HEK293 (cell line): ENCODE measurements at regions not wholly inside any gene's neighbourhood (a gene's known extent, or its start where the extent isn't known, plus 50 kb on each side); places are given as distances from the start of the nearest gene placed in this dataset.

ENCODE experiments used
- CTCF ChIA-PET: fragments of 350-600 bp; formaldehyde crosslinking; extraction: SDS; loops from one replicate; lab custom pipeline; 2021; ENCODE audit warnings: antibody characterized with exemption; lab: Yijun Ruan, JAX
- POLR2A ChIA-PET: fragments of 300-600 bp; formaldehyde crosslinking; extraction: SDS; loops from one replicate; lab custom pipeline; 2020; ENCODE audit warnings: antibody characterized with exemption, inconsistent platforms; lab: Yijun Ruan, JAX
- H3K27ac ChIP-seq: fragments of 200-500 bp; sonication (Bioruptor generic); 2 replicates; pipeline ENCODE4 v1.5.1; 2014; ENCODE audit warnings: low read depth, low read length, control low read depth, inconsistent platforms; ENCODE audit errors: extremely low read depth
- H3K36me3 ChIP-seq, 2 experiments: fragments of 200-500 bp in 1 of 2; sonication (Bioruptor generic) in 1 of 2; 1 replicate in 1 of 2; 2 replicates in 1 of 2; pipeline ENCODE4 v1.5.1; 2014 to 2017; ENCODE audit warnings: inconsistent platforms in 2 of 2, low read length in 2 of 2; ENCODE audit not compliant: control insufficient read depth in 2 of 2, insufficient read depth in 1 of 2
- H3K4me1 ChIP-seq: fragments of 200-500 bp; sonication (Bioruptor generic); 2 replicates; pipeline ENCODE4 v1.5.1; 2014; ENCODE audit warnings: mild to moderate bottlenecking, low read length, inconsistent platforms; ENCODE audit not compliant: control insufficient read depth, insufficient read depth
- H3K4me3 ChIP-seq: 2 replicates; pipeline ENCODE4 v1.5.1; 2011; ENCODE audit warnings: low read depth, mild to moderate bottlenecking, control low read depth, low read length, moderate library complexity
- H3K9me3 ChIP-seq: fragments of 200-500 bp; sonication (Bioruptor generic); 2 replicates; pipeline ENCODE4 v1.5.1; 2014; ENCODE audit warnings: low read depth, low read length, inconsistent platforms; ENCODE audit not compliant: control insufficient read depth, insufficient read depth
- GLIS1 ChIP-seq: fragments of 450-650 bp; formaldehyde crosslinking; IDR thresholded peaks from 2 replicates; pipeline ENCODE4 v1.5.1; 2016; ENCODE audit warnings: missing biosample characterization, missing genetic modification characterization
- IKZF3 ChIP-seq: fragments of 450-650 bp; IDR thresholded peaks from 2 replicates; pipeline ENCODE4 v1.5.0; 2018; ENCODE audit warnings: missing biosample characterization, mild to moderate bottlenecking, missing genetic modification characterization, moderate library complexity
- KLF1 ChIP-seq: fragments of 450-650 bp; formaldehyde crosslinking; IDR thresholded peaks from 2 replicates; pipeline ENCODE4 v1.5.1; 2016; ENCODE audit warnings: missing biosample characterization, missing genetic modification characterization
- REPIN1 ChIP-seq: fragments of 450-650 bp; formaldehyde crosslinking; IDR thresholded peaks from 2 replicates; pipeline ENCODE4 v1.5.1; 2017; ENCODE audit warnings: missing biosample characterization, missing genetic modification characterization, low read depth
- SCRT2 ChIP-seq: fragments of 450-650 bp; formaldehyde crosslinking; IDR thresholded peaks from 2 replicates; pipeline ENCODE4 v1.5.1; 2016; ENCODE audit warnings: missing biosample characterization, missing genetic modification characterization
- TCF7L2 ChIP-seq: IDR thresholded peaks from 2 replicates; pipeline ENCODE4 v1.6.1; 2011; ENCODE audit warnings: low read depth, mild to moderate bottlenecking, inconsistent platforms, low read length, moderate library complexity, borderline replicate concordance
- ZBTB21 ChIP-seq: fragments of 450-650 bp; formaldehyde crosslinking; IDR thresholded peaks from 2 replicates; pipeline ENCODE4 v1.5.1; 2017; ENCODE audit warnings: missing biosample characterization, missing genetic modification characterization
- ZBTB48 ChIP-seq: fragments of 450-650 bp; formaldehyde crosslinking; IDR thresholded peaks from 2 replicates; pipeline ENCODE4 v1.5.1; 2016; ENCODE audit warnings: missing biosample characterization, missing genetic modification characterization
- ZBTB49 ChIP-seq: fragments of 450-650 bp; formaldehyde crosslinking; IDR thresholded peaks from 2 replicates; pipeline ENCODE4 v1.5.1; 2016; ENCODE audit warnings: missing biosample characterization, missing genetic modification characterization, low read depth
- ZFP69B ChIP-seq: fragments of 450-650 bp; formaldehyde crosslinking; IDR thresholded peaks from 2 replicates; pipeline ENCODE4 v1.5.1; 2016; ENCODE audit warnings: missing biosample characterization, missing genetic modification characterization
- ZIC2 ChIP-seq: fragments of 450-650 bp; formaldehyde crosslinking; IDR thresholded peaks from 2 replicates; pipeline ENCODE4 v1.5.1; 2016; ENCODE audit warnings: missing biosample characterization, missing genetic modification characterization
- ZNF10 ChIP-seq: fragments of 450-650 bp; formaldehyde crosslinking; IDR thresholded peaks from 2 replicates; pipeline ENCODE4 v1.5.1; 2017; ENCODE audit warnings: missing biosample characterization, missing genetic modification characterization
- ZNF174 ChIP-seq: fragments of 450-650 bp; formaldehyde crosslinking; IDR thresholded peaks from 2 replicates; pipeline ENCODE4 v1.5.0; 2017; ENCODE audit warnings: missing biosample characterization, mild to moderate bottlenecking, missing genetic modification characterization
- ZNF175 ChIP-seq: fragments of 450-650 bp; formaldehyde crosslinking; IDR thresholded peaks from 2 replicates; pipeline ENCODE4 v1.5.1; 2016; ENCODE audit warnings: missing biosample characterization, missing genetic modification characterization
- ZNF280C ChIP-seq: fragments of 450-650 bp; formaldehyde crosslinking; IDR thresholded peaks from 2 replicates; pipeline ENCODE4 v1.5.1; 2016; ENCODE audit warnings: missing biosample characterization, missing genetic modification characterization
- ZNF350 ChIP-seq: fragments of 450-650 bp; formaldehyde crosslinking; IDR thresholded peaks from 2 replicates; pipeline ENCODE4 v1.5.0; 2017; ENCODE audit warnings: missing biosample characterization, mild to moderate bottlenecking, missing genetic modification characterization
- ZNF416 ChIP-seq: fragments of 450-650 bp; formaldehyde crosslinking; IDR thresholded peaks from 2 replicates; pipeline ENCODE4 v1.5.1; 2016; ENCODE audit warnings: missing biosample characterization, missing genetic modification characterization
- ZNF510 ChIP-seq: fragments of 450-650 bp; formaldehyde crosslinking; IDR thresholded peaks from 2 replicates; pipeline ENCODE4 v1.5.1; 2018; ENCODE audit warnings: mild to moderate bottlenecking, missing genetic modification characterization, missing biosample characterization; ENCODE audit not compliant: insufficient replicate concordance
- ZNF544 ChIP-seq: fragments of 450-650 bp; formaldehyde crosslinking; IDR thresholded peaks from 2 replicates; pipeline ENCODE4 v1.5.0; 2017; ENCODE audit warnings: missing biosample characterization, missing genetic modification characterization
- ZNF548 ChIP-seq: fragments of 450-650 bp; formaldehyde crosslinking; IDR thresholded peaks from 2 replicates; pipeline ENCODE4 v1.5.1; 2016; ENCODE audit warnings: missing biosample characterization, missing genetic modification characterization
- ZNF658 ChIP-seq: fragments of 450-650 bp; formaldehyde crosslinking; IDR thresholded peaks from 2 replicates; pipeline ENCODE4; 2016; ENCODE audit warnings: missing biosample characterization, missing genetic modification characterization
- ZNF677 ChIP-seq: fragments of 450-650 bp; IDR thresholded peaks from 2 replicates; pipeline ENCODE4 v1.5.0; 2018; ENCODE audit warnings: missing biosample characterization, mild to moderate bottlenecking, missing genetic modification characterization, moderate library complexity
- ZNF837 ChIP-seq: fragments of 450-650 bp; formaldehyde crosslinking; IDR thresholded peaks from 2 replicates; pipeline ENCODE4 v1.5.1; 2016; ENCODE audit warnings: missing biosample characterization, missing genetic modification characterization
- ZXDB ChIP-seq: fragments of 450-650 bp; formaldehyde crosslinking; IDR thresholded peaks from 2 replicates; pipeline ENCODE4 v1.5.1; 2016; ENCODE audit warnings: missing biosample characterization, missing genetic modification characterization
- TF ChIP-seq, protein P1 (sequence below): fragments of 450-650 bp; formaldehyde crosslinking; IDR thresholded peaks from 2 replicates; pipeline ENCODE4 v1.5.1; 2016; ENCODE audit warnings: missing biosample characterization, missing genetic modification characterization

GRCh38 chr10:61183967-61184366 is 240.0 kb upstream of the RHOBTB1 start:
- Histone ChIP-seq H3K4me3 (no peak overlapping the region), H3K27ac (no peak overlapping the region), H3K36me3 (no peaks in the 10 kb centered on the region), H3K4me1 (no peaks in the 10 kb centered on the region), H3K9me3 (no peaks in the 10 kb centered on the region)
- ChIA-PET POLR2A (no interaction called here), CTCF (interaction anchor here (0.5 to 1.5 kb wide), 2 partner anchors 20 to 43 kb away, joined by 3 to 4 read pairs; no protein-coding TSS in a partner anchor)
- TF ChIP-seq ZNF174, result no peak
- no peak for TF ChIP-seq IKZF3 (tag by site-specific recombination)

DNA sequence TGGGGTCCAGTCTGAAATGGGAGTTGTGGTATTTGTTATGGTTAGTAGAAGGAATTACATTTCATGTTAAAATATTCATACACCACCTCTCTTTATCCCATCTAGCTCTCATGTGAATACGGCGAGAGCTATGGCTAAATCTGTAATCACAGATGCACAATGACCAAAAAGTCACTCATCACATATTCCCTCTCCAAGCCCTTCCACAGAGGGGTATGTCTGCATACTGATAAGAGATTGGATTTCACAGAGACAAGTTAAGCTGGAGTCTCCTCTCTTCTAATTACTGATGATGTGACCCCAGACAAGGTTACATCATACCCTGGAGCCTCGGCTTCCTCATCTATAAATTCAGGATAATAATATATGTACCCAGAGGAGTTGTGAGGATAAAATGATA is 237.8 kb upstream of the RHOBTB1 start:
- CTCF ChIA-PET, result interaction anchor here (0.6 to 1.2 kb wide), 2 partner anchors 157 to 737 kb away, joined by 3 to 4 read pairs; no protein-coding TSS in a partner anchor
- TF ChIP-seq ZNF658 (no peak), KLF1 (tag by site-specific recombination) (no peak), ZNF548 (no peak), GLIS1 (tag by site-specific recombination) (no peak), SCRT2 (tag by site-specific recombination) (no peak), ZNF416 (tag by site-specific recombination) (no peak), ZNF837 (tag by site-specific recombination) (no peak), ZNF677 (tag by site-specific recombination) (no peak)
- TF ChIP-seq, protein P1, sequence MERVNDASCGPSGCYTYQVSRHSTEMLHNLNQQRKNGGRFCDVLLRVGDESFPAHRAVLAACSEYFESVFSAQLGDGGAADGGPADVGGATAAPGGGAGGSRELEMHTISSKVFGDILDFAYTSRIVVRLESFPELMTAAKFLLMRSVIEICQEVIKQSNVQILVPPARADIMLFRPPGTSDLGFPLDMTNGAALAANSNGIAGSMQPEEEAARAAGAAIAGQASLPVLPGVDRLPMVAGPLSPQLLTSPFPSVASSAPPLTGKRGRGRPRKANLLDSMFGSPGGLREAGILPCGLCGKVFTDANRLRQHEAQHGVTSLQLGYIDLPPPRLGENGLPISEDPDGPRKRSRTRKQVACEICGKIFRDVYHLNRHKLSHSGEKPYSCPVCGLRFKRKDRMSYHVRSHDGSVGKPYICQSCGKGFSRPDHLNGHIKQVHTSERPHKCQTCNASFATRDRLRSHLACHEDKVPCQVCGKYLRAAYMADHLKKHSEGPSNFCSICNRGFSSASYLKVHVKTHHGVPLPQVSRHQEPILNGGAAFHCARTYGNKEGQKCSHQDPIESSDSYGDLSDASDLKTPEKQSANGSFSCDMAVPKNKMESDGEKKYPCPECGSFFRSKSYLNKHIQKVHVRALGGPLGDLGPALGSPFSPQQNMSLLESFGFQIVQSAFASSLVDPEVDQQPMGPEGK (tag by site-specific recombination), result no peak
- TF ChIP-seq, all 188 proteins: peak for 0
- POLR2A ChIA-PET, result no interaction called here
- Histone ChIP-seq H3K4me1 (no peaks in the 10 kb centered on the region), H3K9me3 (no peaks in the 10 kb centered on the region), H3K27ac (no peak overlapping the region), H3K36me3 (no peaks in the 10 kb centered on the region), H3K4me3 (no peak overlapping the region)

DNA sequence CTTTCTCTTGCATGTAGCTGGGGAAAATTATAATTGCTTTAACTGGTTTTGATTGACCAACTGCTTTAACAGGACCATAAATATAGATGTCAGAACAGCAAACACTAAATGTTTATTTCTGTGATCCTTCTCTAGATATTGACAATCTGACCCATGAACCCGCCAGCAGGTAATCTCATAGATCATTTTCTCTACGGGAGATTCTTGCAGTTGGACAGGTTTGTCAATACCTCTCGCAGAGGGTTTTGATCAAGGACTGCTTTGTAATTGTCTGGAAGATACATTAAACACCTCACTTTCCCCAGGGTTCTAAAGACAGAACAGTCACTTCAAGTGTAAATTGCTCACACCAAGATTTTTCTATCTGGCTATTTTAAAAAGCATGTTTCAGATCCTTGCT is 235.8 kb upstream of the RHOBTB1 start:
- H3K4me3 ChIP-seq, result no peak overlapping the region
- 0 out of 2 replicates have a peak, but pooled peaks have one; percentile 29 for TF ChIP-seq TCF7L2
- TF ChIP-seq ZNF10, result no peak
- H3K4me1 ChIP-seq, result no peaks in the 10 kb centered on the region
- no peaks in the 10 kb centered on the region for H3K9me3 ChIP-seq
- ChIA-PET POLR2A (no interaction called here), CTCF (no interaction called here)
- H3K27ac ChIP-seq, result no peak overlapping the region
- H3K36me3 ChIP-seq, result no peaks in the 10 kb centered on the region

DNA sequence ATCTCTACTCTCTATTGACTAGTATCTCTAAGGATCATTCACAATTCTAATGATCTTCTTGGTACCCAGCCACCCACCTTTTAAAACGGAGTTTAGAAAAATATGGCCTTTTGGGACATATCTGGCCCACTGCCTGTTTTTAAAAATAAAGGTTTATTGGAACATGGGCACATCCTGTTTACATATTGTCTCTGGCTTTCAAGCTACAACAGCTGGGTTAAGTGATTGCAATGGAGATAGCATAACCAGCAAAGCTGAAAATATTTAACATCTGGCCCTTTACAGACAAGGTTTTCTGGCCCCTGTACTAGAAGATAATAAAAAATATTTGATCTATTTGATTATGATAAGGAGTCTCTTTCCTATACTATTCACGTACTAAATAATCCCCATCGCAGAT is 232.4 kb upstream of the RHOBTB1 start:
- ChIA-PET CTCF (interaction anchor here (1.2 kb wide), 1 partner anchor 14 kb away, joined by 3 read pairs; no protein-coding TSS in a partner anchor), POLR2A (no interaction called here)

More for the DNA sequence above, 232.4 kb upstream of the RHOBTB1 start:
- Histone ChIP-seq H3K9me3 (no peaks in the 10 kb centered on the region), H3K36me3 (no peaks in the 10 kb centered on the region), H3K4me1 (no peaks in the 10 kb centered on the region), H3K27ac (no peak overlapping the region), H3K4me3 (no peak overlapping the region)
- TF ChIP-seq ZXDB (tag by site-specific recombination) (no peak), ZNF510 (tag by site-specific recombination) (no peak), ZNF280C (tag by site-specific recombination) (no peak), ZBTB48 (tag by site-specific recombination) (no peak), ZBTB21 (tag by site-specific recombination) (no peak), ZFP69B (tag by site-specific recombination) (no peak), REPIN1 (tag by site-specific recombination) (no peak), ZNF544 (tag by site-specific recombination) (no peak), ZIC2 (tag by site-specific recombination) (no peak), ZNF350 (tag by site-specific recombination) (no peak), ZBTB49 (tag by site-specific recombination) (no peak), ZNF175 (tag by site-specific recombination) (no peak)
